ENCODE measurements at regions not wholly inside any gene's neighbourhood (a gene's known extent, or its start where the extent isn't known, plus 50 kb on each side); places are given as distances from the start of the nearest gene placed in this dataset.

DNA sequence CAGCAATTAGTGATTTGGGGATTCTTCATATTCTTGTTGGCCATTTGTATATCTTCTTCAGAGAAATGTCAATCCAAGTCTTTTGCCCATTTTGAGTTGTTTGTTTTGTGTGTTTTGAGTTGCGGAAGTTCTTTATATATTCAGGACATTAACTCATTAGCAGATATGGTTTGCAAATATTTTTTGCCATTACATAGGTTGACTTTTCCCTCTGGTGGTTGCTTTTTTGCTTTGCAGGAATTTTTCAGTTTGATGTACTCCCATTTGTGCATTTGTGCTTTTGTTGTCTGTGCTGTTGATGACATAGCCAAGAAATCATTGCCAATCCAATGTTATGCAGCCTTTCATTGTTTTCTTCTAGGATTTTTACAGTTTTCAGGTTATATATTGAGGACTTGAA lies 63.6 kb upstream of the DNAJC1 start:
- TF ChIP-seq, protein P1, sequence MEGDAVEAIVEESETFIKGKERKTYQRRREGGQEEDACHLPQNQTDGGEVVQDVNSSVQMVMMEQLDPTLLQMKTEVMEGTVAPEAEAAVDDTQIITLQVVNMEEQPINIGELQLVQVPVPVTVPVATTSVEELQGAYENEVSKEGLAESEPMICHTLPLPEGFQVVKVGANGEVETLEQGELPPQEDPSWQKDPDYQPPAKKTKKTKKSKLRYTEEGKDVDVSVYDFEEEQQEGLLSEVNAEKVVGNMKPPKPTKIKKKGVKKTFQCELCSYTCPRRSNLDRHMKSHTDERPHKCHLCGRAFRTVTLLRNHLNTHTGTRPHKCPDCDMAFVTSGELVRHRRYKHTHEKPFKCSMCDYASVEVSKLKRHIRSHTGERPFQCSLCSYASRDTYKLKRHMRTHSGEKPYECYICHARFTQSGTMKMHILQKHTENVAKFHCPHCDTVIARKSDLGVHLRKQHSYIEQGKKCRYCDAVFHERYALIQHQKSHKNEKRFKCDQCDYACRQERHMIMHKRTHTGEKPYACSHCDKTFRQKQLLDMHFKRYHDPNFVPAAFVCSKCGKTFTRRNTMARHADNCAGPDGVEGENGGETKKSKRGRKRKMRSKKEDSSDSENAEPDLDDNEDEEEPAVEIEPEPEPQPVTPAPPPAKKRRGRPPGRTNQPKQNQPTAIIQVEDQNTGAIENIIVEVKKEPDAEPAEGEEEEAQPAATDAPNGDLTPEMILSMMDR (IDR thresholded peaks at IDR 0.05), result no peak
- TF ChIP-seq POLR2A (IDR thresholded peaks at IDR 0.05), result no peak
- TF ChIP-seq POLR2AphosphoS5 (IDR thresholded peaks at IDR 0.05), result no peak
